ENCODE measurements at regions not wholly inside any gene's neighbourhood (a gene's known extent, or its start where the extent isn't known, plus 50 kb on each side); places are given as distances from the start of the nearest gene placed in this dataset.

- no peaks in the 10 kb centered on the region for H3K4me1 ChIP-seq (ENCODE audit: insufficient read depth, low read length)
- H3T11ph ChIP-seq (ENCODE audit: low read length), result no peak overlapping the region
- H3K9ac ChIP-seq (ENCODE audit: extremely low read depth, insufficient read length, low read length), result no peak overlapping the region
- no peak overlapping the region for H2BK120ac ChIP-seq (ENCODE audit: low read depth, low read length, poor library complexity, severe bottlenecking)
- no peak overlapping the region for H3K4me3 Mint-ChIP-seq
- no CpG with 5 or more reads among the region's 2 CpGs for WGBS (ENCODE audit: extremely low coverage, insufficient read length, low lambda C conversion rate)
- H3K79me2 ChIP-seq (ENCODE audit: insufficient read depth, low read length), result no peaks in the 10 kb centered on the region
- H2AK5ac ChIP-seq (ENCODE audit: insufficient read length, low read length), result no peak overlapping the region
- no peak for TF ChIP-seq CTCF (conservative IDR thresholded peaks at IDR 0.05)
- H3K4ac ChIP-seq (ENCODE audit: low read depth, low read length), result no peak overlapping the region
- H3K9me3 ChIP-seq (ENCODE audit: control insufficient read depth, low read depth, low read length), result no peaks in the 10 kb centered on the region
- H3K36me3 Mint-ChIP-seq (ENCODE audit: insufficient read depth in 1 of 3, low read depth in 3 of 3), result peaks cover 16 to 21% (median 19%) of the 10 kb centered on the region in 3 experiments
- no peaks in the 10 kb centered on the region for H4K20me1 ChIP-seq (ENCODE audit: control insufficient read depth, insufficient read depth, insufficient read length)
- H3K18ac ChIP-seq (ENCODE audit: insufficient read length, low read depth, low read length), result no peak overlapping the region
- no peak overlapping the region for H2AFZ ChIP-seq (ENCODE audit: low read length)
- peaks cover 4 to 9% of the 10 kb centered on the region in 2 experiments for H3K4me1 Mint-ChIP-seq
- H2BK5ac ChIP-seq (ENCODE audit: insufficient read length, low read length), result no peak overlapping the region
- no peak overlapping the region for H4K5ac ChIP-seq (ENCODE audit: insufficient read length, low read depth, low read length)
- no peak overlapping the region for H2BK12ac ChIP-seq (ENCODE audit: insufficient read length, low read depth, low read length)
- no peak for DNase-seq
- H2BK20ac ChIP-seq (ENCODE audit: low read depth, low read length, poor library complexity, severe bottlenecking), result no peak overlapping the region
- H3K27ac Mint-ChIP-seq, result no peak overlapping the region
- no peaks in the 10 kb centered on the region for H3K79me1 ChIP-seq (ENCODE audit: insufficient read depth, low read depth, low read length, poor library complexity, severe bottlenecking)
- H4K91ac ChIP-seq (ENCODE audit: insufficient read length, low read depth, low read length), result no peak overlapping the region
- H3K23ac ChIP-seq (ENCODE audit: insufficient read length, low read depth, low read length), result no peak overlapping the region
- H3K56ac ChIP-seq (ENCODE audit: insufficient read length, low read depth, low read length), result no peak overlapping the region
- H4K8ac ChIP-seq (replicated peaks; ENCODE audit: insufficient read length, low read depth, low read length), result no peak overlapping the region
- H3K27ac ChIP-seq (ENCODE audit: insufficient read length, low read depth, low read length), result no peak overlapping the region
- H3K4me2 ChIP-seq (ENCODE audit: insufficient read depth, insufficient read length, low read length), result no peak overlapping the region
- no peaks in the 10 kb centered on the region for H3K27me3 ChIP-seq (ENCODE audit: insufficient read depth, low read length)
- H3K27me3 Mint-ChIP-seq (ENCODE audit: low read depth), result no peaks in the 10 kb centered on the region
- no peak overlapping the region for H2BK15ac ChIP-seq (ENCODE audit: low read depth, low read length)
- no peaks in the 10 kb centered on the region for H3K23me2 ChIP-seq (ENCODE audit: insufficient read length, low read depth, low read length, poor library complexity, severe bottlenecking)
- no peak overlapping the region for H3K14ac ChIP-seq (ENCODE audit: insufficient read depth, low read length)
- H3K9me3 Mint-ChIP-seq, result peaks cover 21 to 25% of the 10 kb centered on the region in 2 experiments
Measured at GRCh38 chr2:226018641-226019040, 619.1 kb downstream of the NYAP2 start.

Data from H9 (cell line).